ENCODE measurements at regions not wholly inside any gene's neighbourhood (a gene's known extent, or its start where the extent isn't known, plus 50 kb on each side); places are given as distances from the start of the nearest gene placed in this dataset.

DNA sequence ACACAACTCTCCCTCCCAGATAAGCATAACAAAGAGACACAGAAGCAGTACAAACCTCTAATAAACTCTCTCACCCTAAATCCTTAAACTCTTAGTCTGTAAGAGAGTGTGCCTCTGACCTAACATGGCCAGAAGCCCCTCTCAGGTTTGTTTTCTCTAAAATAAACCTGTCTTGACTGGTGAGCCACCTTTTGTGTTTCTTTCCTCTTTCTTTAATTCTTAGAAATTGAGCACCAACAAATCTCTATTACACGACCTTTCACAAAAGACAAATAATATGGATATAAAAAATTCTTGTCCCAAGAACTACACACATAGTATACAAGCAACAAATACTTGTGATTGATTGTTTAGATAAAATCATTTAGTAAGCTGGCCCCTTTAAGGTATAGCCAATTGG, 573.7 kb downstream of the EPHA5 start:
- Histone ChIP-seq H2AFZ (replicated peaks; ENCODE audit: low read length, poor library complexity) (no peak overlapping the region), H3K27me3 (ENCODE audit: control insufficient read depth, insufficient read depth, low read length) (no peaks in the 10 kb centered on the region), H3K9me1 (ENCODE audit: insufficient read depth, low read length) (no peaks in the 10 kb centered on the region), H3K9ac (ENCODE audit: low read depth, low read length) (no peak overlapping the region), H4K5ac (ENCODE audit: low read depth, low read length) (no peak overlapping the region), H3K27ac (ENCODE audit: insufficient read depth, low read length) (no peak overlapping the region), H3K79me1 (ENCODE audit: low read depth in 1 of 2, low read length in 2 of 2) (no peaks in the 10 kb centered on the region), H3K18ac (ENCODE audit: low read depth, low read length) (no peak overlapping the region), H3K4me3 (ENCODE audit: insufficient read depth, low read depth, low read length) (no peak overlapping the region), H4K91ac (ENCODE audit: insufficient read depth, low read depth, low read length) (no peak overlapping the region), H3K9me3 (ENCODE audit: control insufficient read depth, insufficient read depth, low read length) (peaks cover 5% of the 10 kb centered on the region), H3K4ac (ENCODE audit: low read depth, low read length) (no peak overlapping the region), H2BK120ac (ENCODE audit: low read depth, low read length) (no peak overlapping the region), H4K8ac (ENCODE audit: low read depth in 2 of 2, low read length in 2 of 2) (no peak overlapping the region), H2BK20ac (ENCODE audit: low read depth, low read length) (no peak overlapping the region), H3K36me3 (ENCODE audit: control insufficient read depth, insufficient read depth, low read length) (no peaks in the 10 kb centered on the region), H2AK5ac (ENCODE audit: low read depth, low read length) (no peak overlapping the region), H2AK9ac (replicated peaks; ENCODE audit: low read depth, low read length, poor library complexity) (no peak overlapping the region), H2BK5ac (ENCODE audit: low read depth, low read length, poor library complexity, severe bottlenecking) (no peak overlapping the region), H3K23ac (ENCODE audit: low read depth, low read length) (no peak overlapping the region), H3K4me2 (ENCODE audit: low read depth, low read length) (no peak overlapping the region), H3K56ac (ENCODE audit: extremely low read depth, insufficient read depth, low read length) (no peak overlapping the region), H3K4me1 (ENCODE audit: control insufficient read depth, insufficient read depth, low read length) (no peaks in the 10 kb centered on the region), H3K14ac (replicated peaks; ENCODE audit: low read depth, low read length) (no peak overlapping the region), H4K20me1 (ENCODE audit: insufficient read depth, low read length) (no peaks in the 10 kb centered on the region), H2BK15ac (ENCODE audit: low read depth, low read length) (no peak overlapping the region)
- in situ Hi-C loops (cut with MboI; ENCODE audit: low sequenced_read_pairs) (no loop called here), dilution Hi-C loops (cut with HindIII; ENCODE audit: low sequenced_read_pairs, unreplicated experiment) (no loop called here), intact Hi-C loops (cut with micrococcal nuclease) (no loop called here)
- no TSS peak for BruUV-seq (replicated peaks)
- no peak for ATAC-seq (ENCODE audit: low read depth)
- no CpG with 5 or more reads among the region's 1 CpG for WGBS, 2 experiments (ENCODE audit: extremely low coverage in 2 of 2, insufficient read length in 1 of 2)
- POLR2A ChIA-PET (ENCODE audit: unreplicated experiment), result no interaction called here
- DNase-seq, result no peak
- TF ChIP-seq FOS (IDR thresholded peaks at IDR 0.05; ENCODE audit: low read depth, low read length) (no peak), RCOR1 (IDR thresholded peaks at IDR 0.05; ENCODE audit: insufficient replicate concordance, low read length) (no peak)
- CTCF ChIA-PET, result no interaction called here

All from IMR-90 (cell line).